GM18502 (cell line): ENCODE measurements at regions not wholly inside any gene's neighbourhood (a gene's known extent, or its start where the extent isn't known, plus 50 kb on each side); places are given as distances from the start of the nearest gene placed in this dataset.
"Not testable (repeated sequence)": the region's sequence is repeated elsewhere in the genome, so short reads cannot be mapped to it uniquely, and the experiment has no call there.

Experiments
- ATAC-seq: cut with Tn5 transposase; IDR thresholded peaks from one replicate; pipeline ENCODE4 v1.9.1; 2021; ENCODE audit warnings: mild to moderate bottlenecking; ENCODE audit not compliant: unreplicated experiment, poor library complexity

DNA sequence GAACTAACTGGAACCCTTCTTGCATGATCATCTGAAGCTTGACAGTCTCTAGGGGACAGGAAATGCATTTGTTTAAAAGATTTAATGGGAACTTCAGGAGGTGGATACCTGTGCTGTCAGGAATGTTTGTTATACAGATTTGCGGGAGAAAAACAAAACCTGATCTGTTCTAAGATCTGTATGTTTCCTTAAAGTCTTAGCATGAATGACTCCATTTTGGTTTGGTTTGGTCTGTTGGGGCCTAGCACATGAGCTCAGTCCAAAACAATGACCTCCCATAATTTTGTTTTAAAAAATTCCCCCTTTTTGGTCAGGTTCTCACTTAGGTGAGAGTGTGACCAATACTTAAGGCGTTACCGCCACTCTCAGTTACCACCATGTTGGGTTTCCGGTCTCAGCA lies 138.7 kb downstream of the AKR1D1 start:
- no peak for ATAC-seq

DNA sequence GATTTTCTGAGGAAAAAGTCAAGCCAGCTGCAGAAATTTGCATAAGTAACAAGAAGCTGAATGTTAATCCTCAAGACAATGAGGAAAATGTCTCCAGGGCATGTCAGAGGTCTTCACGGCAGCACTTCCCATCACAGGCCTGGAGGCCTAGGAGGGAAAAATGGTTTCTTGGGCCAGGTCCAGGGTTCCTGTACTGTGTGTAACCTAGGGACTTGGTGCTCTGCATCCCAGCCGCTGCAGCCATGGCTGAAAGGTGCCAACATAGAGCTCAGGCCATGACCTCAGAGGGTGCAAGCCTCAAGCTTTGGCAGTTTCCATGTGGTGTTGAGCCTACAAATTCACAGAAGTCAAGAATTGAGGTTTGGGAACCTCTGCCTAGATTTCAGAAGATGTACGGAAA lies 144.1 kb downstream of the AKR1D1 start:
- ATAC-seq, result not testable (repeated sequence)

DNA sequence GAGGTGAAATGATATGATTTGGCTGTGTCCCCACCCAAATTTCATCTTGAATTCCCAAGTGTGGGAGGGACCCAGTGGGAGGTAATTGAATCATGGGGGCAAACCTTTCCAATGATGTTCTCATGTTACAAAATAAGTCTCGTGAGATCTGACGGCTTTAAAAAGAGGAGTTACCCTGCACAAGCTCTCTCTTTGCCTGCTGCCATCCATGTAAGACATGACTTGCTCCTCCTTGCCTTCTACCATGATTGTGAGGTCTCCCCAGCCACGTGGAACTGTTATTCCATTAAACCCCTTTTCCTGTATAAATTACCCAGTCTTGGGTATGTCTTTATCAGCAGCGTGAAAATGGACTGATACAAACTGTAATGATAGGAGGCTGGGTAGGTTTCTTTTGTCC lies 145.1 kb downstream of the AKR1D1 start:
- not testable (repeated sequence) for ATAC-seq

DNA sequence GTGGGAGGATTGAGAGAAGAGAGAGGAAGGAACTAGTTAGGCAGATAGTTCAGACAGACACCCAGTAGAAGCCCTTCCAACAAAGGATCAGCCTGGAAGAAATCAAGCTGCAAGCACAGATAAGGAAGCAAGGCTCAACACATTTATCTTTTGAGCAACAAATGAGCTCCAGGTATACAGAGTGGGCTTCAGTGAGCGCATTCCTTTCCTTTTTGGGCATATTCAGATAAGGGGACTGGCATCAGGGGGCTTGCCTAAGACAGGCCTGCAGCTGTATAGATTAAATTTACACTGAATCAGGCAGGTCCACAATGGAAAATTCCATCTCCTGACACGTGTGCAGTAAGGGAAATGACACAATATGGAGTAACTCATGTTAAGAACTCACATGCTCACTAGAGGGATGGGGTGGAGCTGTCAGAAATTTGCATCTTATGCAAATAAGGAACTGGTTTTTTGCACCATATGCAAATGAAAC lies 147.2 kb downstream of the AKR1D1 start:
- no peak for ATAC-seq

DNA sequence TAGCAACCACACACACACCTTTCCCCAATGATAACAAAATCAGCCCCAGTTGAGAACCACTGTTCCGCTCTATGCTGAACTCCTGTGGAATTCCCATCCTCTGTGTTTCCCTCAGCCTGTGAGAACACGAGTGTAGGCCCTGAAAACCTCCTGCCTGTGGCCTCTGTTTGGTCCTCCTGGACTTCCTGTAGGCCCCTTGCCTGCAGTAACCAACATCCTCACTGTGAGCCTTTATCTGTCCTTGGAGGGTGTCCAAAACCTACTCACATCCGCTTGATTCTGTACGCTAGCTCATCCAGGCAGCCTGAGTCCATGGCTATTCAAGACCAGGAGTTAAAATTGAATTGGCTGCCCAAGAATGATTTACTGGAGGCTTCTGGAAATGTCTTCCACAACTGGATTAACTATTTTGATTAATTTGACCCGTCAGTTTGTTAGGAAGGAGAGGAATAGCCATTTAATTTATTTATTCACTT lies 149.8 kb downstream of the AKR1D1 start:
- ATAC-seq, result no peak

DNA sequence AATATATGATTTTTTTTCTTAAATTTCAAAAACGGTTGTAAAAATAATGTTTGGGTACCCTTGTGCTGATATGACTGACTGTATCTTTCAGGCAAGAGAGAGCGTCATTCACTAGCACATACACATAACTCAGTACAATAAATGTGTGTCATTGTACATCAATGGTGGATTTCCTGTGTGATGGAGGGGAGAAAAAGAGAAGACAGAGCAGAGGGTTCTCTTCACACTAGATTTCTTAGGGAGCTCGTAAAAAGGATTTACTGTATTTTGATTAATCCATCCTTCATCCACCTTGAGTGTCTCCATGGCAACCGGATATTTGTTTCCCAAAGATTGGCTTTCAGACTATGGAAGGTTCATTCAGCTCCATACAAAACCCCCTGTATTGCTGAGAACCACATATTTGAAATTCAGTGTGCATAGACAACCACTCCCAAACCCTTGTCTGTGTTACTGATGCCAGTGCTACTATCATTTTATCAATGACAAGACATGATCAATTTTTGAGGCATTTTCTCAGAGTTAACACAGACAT lies 150.6 kb downstream of the AKR1D1 start:
- no peak for ATAC-seq

DNA sequence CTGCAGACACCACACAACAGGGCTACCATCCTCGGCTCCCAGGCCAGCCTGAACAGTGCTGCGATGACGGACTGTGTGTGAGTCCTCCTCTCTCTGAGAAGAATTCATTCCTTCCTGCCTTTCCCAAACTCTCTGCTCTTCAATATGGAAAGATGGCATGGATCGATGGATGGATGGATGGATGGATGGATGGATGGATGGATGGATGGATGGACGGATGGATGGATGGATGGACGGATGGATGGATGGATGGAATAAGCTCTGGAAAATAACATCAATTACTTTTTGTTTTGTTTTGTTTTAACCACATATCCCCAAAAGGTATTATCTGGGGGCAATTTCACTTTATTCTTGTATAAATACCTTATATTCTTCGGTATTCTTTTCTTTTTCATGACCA lies 151.9 kb downstream of the AKR1D1 start:
- ATAC-seq, result no peak

DNA sequence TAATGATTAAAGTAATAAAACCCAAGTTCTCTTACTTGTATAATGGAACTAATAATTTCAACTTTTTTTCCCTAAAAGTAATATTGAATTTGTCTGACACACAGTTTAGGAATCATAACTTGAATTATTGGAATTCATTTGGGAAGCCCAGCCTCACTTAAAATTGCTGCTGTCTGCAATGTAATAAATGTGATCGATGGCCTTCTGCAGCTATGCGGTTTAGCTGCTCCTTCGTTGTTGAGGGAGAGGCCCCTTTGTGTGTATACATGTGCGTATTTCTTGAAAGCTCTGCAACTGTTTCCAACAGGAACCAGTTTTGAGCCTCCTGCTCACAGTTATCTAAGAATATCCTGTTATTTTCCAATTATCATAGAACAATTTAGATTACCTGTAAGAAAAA lies 152.5 kb downstream of the AKR1D1 start:
- ATAC-seq, result no peak

DNA sequence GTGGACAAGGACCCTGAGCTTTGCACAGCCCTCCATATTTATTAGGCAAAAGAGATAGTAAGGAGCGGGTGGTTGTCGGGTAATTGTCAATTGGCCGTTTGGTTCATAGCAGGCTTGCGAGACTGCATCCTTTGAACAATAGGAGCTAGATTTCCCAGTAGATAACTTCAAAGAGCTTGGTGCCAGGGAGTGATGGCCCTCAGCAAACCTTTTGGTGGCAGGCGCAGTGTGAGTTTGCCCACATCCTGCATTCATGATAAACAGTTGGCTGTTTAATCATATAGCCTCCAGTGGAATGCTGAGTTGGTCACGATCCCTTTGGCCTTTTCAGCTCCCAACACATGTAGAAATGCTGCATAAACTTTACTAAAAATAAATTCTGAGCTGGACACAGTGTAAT lies 156.9 kb downstream of the AKR1D1 start:
- ATAC-seq, result no peak

DNA sequence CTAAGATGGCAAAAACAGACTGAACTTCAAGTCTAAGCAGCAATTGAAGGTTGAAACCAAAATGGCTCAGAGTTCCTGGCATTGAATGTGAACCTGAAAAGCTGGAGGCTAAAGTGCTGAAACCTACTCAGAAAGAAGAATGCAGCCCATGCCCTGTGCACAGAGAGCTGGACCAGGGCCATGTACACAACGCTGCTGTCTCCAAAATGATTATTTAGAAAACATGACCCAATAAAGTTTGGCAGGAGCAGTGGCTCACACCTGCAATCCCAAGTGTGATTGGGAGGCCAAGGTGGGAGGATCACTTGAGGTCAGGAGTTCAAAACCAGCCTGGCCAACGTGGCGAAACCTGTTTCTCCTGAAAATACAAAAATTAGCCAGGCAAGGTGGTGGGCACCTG lies 158.9 kb downstream of the AKR1D1 start:
- ATAC-seq, result no peak

DNA sequence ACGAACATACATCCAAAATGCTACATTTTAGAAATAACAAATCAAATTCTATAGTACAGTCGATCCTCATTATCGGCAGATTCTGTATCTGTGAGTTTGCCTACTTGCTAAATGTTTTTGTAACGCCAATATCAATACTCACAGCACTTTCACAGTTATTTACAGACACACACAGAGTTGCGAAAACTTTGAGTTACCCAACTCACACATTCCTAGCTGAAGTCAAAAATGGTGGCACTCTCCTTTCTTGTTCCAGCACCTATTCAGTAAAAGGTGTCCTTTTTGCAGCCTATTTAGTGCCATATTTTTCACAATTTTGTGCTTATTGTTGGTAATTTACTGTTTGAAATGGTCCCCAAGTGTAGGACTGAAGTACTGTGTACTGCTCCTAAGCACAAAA lies 161.7 kb downstream of the AKR1D1 start:
- no peak for ATAC-seq

DNA sequence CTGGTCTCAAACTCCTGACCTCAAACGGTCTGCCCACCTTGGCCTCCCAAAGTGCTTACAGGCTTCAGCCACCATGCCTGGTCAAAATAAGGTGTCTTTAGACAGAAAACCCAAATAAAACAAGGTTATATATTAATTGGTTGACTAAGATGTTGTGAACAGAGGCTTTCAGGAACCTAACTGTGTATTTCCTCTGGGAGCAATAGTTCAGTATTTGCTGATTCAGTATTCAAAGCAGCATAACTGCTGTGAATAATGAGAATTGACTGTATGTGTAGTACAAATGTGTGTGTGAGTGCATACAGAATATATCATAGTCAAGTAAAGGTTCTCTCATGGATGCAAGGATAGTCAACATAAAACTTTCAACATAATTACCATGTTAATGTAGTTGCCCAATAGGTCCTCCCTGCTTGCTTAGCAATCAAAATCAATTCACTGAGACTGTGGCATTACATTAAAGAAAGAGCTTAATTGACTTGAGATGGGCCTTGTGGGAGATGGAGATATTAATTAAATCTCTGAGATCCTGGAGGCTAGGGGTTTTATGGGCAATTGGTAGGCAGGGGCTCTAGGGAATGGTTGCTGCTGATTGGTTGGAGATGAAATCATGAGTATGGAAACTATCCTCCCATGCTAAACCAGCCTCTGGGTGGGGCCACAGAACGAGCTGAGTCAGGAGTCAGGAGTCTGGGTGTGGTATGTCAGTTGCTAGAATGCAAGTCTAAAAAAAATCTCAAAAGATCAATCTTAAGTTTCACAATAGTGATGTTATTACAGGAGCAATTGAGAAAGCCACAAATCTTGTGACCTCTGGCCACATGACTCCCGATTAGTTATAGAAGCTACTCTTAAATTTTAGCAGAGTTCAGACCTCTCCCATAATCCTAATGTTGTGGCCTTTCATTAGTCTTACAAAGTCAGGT lies 162.7 kb downstream of the AKR1D1 start:
- ATAC-seq, result no peak

DNA sequence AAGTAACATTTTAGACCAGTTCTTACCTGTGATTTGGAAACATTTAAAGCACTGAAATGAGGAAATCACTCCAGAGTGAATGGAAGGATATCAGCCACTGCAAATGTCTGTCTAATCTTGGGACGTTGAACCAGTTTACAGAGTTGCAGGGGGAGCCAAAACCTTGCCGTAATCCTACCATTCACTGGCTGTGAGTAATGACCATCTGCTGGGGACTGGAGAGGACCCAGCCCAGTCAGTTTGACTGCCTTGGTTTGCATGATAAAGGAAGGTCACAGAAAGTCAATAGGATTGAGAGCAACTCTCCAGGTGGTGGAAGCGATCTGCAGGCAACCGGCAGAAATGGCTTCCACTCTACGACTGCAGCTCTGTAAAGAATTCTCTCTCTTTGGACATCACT lies 167.2 kb downstream of the AKR1D1 start:
- ATAC-seq, result no peak

DNA sequence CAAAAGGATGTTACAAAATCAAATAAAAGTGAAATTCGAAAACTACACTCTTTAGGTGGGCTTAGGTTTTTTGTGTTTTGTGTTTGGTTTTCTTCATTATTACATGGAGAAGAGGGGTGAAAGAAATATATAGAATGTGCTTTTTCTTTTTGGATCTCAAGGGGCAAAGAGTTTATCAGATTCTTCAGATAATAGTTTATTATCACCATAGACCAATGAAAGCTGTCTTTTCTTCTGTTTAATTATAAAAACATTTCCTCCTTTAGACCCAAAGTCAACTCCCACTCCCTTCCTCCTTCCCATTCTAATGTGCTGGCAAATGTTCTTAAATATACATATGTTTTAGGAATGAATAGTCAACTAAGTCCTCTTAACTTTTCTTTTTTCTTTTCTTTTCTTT lies 167.6 kb downstream of the AKR1D1 start:
- no peak for ATAC-seq

DNA sequence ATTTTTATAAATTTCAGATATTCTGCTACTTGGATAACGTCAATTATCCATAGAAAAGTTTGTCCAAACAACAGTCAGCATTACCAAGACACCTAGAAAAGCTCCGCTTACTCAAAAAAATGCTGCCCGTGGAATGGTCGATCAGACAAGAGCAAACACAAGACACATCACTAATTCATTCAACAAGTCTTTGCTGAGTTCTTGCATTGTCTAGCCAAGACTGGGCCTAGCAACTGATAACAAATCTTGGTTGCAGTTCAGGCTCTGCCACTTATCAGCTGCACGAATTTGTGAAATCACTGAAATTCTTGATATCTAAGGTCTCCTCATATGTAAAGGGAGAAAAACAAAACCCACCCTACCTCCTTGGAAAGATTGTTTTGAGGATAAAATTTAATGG lies 168.3 kb downstream of the AKR1D1 start:
- ATAC-seq, result no peak

DNA sequence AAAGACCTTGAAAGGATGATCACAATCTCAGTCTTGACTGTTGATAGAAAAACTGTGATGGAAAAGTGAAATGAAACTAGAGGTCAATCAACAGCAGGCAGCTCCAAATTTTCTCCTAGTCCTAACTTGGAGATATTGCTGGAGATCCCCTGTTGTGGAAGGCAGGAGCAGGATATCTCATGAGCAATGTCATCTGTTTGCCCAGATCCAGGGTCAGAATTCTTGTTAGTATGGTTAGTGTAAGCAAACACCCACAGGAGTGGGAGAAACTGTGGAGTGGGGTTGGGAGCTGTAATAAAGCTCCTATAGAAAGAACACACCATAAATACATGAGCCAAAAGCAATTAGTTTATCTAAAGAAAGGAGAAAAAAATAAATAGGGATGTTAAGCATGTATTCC lies 169.0 kb downstream of the AKR1D1 start:
- no peak for ATAC-seq

DNA sequence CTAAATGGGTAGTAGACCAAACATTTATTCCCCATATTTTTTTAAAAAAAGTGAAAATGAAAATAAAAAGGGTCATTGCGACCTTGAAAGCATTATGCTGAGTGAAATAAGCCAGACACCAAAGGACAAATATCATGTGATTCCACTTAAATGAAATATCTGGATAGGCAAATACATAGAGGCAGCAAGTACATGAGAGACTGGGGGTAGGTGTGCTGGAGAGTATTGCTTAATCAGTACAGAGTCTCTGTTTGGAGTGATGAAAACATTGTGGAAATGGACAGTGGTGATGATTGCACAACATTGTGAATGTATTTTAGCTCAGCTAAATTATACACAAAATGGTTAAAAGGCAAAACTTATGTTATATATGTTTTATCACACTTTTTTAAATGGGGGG lies 169.4 kb downstream of the AKR1D1 start:
- ATAC-seq, result no peak

DNA sequence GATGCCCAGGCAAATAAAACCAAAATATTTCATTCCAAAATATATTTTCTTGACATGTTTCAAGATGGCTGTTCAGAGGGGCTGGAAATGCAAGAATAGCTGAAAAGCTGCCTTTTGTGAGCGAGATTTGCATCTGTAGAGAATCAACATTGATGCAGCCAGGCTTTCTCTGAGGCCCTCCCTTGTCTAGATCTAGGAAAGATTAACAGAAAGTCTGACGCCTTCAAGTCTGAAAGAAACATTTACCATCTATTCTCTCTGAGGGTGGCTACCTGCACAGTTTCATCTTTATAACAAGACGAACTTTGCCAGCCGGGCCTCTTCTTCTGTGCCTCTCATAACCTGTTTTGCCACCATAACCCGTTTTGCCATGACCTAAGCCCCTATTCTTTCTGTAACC lies 170.2 kb downstream of the AKR1D1 start:
- no peak for ATAC-seq

DNA sequence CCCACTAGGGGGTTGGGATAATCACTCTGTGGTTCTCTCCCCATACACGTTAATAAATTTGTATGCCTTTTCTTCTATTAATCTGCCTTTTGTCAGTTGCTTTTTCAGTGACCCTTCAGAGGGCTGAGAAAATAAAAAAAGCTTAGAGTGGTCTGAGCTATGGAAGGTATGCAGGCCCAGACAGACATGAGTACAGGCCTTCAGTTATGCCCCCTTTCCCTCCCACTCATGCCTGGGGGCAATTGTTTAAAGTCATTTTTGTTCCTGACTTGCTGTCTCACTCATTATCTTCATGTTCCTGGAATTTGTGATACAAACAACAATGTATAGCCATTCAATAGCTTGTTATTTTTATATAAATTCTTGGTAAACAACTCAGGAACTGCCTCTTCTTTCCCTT lies 170.8 kb downstream of the AKR1D1 start:
- no peak for ATAC-seq

DNA sequence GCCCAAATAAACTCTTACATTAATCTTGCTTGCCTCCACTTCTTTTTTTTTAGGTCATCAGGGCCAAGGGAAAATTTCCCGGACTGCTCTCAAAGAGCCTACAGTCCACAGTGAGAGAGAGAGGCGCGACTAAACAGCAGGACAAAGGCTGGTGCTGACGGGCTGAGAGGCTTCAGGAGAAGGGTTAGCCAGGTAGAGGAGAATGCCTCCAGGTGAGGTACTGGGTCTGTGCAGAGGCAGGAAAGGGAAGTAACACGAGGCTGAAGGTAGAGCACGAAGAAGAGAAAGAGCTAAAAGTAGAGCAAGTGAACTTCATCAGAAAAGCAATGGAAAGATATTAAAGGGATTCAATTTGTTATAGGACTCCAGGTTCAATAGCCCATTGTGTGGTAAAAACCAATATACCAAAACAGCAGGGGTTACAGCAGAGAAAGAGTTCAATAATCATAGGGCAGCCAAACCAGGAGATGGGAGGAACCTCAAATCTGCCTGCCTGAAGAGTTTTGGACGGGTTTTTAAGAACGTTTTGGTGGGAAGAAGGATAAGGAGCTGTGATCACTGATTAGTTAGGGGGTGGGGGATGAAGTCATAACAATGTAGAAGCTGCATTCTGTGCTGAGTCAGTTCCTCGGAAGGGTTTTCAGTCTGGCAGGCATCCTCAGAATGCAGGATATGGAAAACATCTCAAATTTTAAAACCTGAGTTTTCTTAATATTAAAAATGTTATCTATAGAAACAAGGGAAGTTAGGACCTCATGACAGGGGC lies 171.5 kb downstream of the AKR1D1 start:
- no peak for ATAC-seq

DNA sequence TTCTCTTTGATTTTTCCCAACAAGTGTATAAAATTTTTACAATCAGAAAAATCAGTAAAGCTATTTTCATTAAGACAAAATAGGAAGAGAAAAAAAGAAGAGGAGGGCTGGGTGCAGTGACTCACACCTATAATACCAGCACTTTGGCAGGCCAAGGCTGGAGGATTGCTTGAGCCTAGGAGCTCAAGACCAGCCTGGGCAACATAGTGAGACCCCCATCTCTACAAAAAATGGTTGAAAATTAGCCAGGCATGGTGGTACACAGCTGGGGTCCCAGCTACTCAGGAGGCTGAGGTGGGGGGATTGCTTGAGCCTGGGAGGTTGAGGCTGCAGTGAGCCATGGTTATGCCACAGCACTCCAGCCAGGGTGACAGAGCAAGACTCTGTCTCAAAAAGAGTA lies 172.3 kb downstream of the AKR1D1 start:
- no peak for ATAC-seq
